A673 (cell line): ENCODE measurements at regions not wholly inside any gene's neighbourhood (a gene's known extent, or its start where the extent isn't known, plus 50 kb on each side); places are given as distances from the start of the nearest gene placed in this dataset.

Source experiments
- EZH2 ChIP-seq: fragments of 200-600 bp; sonication (generic); IDR thresholded peaks from 2 replicates; pipeline ENCODE4 v1.6.1; 2017; ENCODE audit warnings: borderline replicate concordance, low read depth, mild to moderate bottlenecking, mixed read lengths, antibody characterized with exemption, low read length; ENCODE audit not compliant: poor library complexity, severe bottlenecking
- TF ChIP-seq, protein P1 (sequence below): fragments of 300-800, 200-600 bp; sonication (generic); conservative IDR thresholded peaks from 2 replicates; pipeline ENCODE4 v1.5.1; 2017; ENCODE audit warnings: low read depth, mild to moderate bottlenecking, antibody characterized with exemption, low read length, moderate library complexity, mixed read lengths

DNA sequence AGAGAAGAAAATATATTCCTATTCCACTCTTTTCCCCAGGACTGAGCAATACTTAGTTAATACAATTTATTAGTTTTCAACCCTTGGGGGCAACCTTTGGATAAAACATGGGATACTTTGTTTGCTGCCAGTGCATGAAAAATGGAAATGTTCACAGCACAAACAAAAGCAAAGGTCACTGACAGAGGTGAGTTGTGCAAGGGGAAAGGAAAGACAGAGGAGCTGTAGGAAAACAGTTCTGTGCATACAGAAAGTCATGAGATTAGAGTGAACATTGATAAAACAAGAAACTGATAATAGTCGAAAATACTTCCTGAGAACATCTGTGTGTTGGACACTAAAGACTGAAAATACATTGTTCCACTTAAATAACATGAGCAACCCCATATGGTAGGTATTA, 779.8 kb downstream of the TLE4 start:
- TF ChIP-seq, protein P1, sequence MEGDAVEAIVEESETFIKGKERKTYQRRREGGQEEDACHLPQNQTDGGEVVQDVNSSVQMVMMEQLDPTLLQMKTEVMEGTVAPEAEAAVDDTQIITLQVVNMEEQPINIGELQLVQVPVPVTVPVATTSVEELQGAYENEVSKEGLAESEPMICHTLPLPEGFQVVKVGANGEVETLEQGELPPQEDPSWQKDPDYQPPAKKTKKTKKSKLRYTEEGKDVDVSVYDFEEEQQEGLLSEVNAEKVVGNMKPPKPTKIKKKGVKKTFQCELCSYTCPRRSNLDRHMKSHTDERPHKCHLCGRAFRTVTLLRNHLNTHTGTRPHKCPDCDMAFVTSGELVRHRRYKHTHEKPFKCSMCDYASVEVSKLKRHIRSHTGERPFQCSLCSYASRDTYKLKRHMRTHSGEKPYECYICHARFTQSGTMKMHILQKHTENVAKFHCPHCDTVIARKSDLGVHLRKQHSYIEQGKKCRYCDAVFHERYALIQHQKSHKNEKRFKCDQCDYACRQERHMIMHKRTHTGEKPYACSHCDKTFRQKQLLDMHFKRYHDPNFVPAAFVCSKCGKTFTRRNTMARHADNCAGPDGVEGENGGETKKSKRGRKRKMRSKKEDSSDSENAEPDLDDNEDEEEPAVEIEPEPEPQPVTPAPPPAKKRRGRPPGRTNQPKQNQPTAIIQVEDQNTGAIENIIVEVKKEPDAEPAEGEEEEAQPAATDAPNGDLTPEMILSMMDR = no peak
- no peak for TF ChIP-seq EZH2
